HCT116 (cell line): ENCODE measurements at regions not wholly inside any gene's neighbourhood (a gene's known extent, or its start where the extent isn't known, plus 50 kb on each side); places are given as distances from the start of the nearest gene placed in this dataset.

Source experiments
- EZH2 ChIP-seq: fragments of 200-600 bp; sonication (generic); IDR thresholded peaks from 2 replicates; pipeline ENCODE4 v1.6.1; 2017; ENCODE audit warnings: antibody characterized with exemption, mixed run types
- POLR2A ChIP-seq: IDR thresholded peaks from 2 replicates; pipeline ENCODE4 v1.7.0; 2011; ENCODE audit warnings: borderline replicate concordance; ENCODE audit not compliant: insufficient read depth, insufficient read length; ENCODE audit errors: extremely low read depth
- POLR2AphosphoS5 ChIP-seq: IDR thresholded peaks from 2 replicates; pipeline ENCODE4 v1.6.1; 2011; ENCODE audit warnings: mild to moderate bottlenecking, low read depth, low read length, moderate library complexity
- RAD21 ChIP-seq: IDR thresholded peaks from 2 replicates; pipeline ENCODE4 v1.6.1; 2012; ENCODE audit warnings: low read depth, mild to moderate bottlenecking
- TCF7L2 ChIP-seq: IDR thresholded peaks from 2 replicates; pipeline ENCODE4 v1.7.0; 2011; ENCODE audit warnings: borderline replicate concordance, inconsistent platforms; ENCODE audit not compliant: insufficient read depth, insufficient read length; ENCODE audit errors: extremely low read depth
- TF ChIP-seq, protein P1 (sequence below), 3 experiments: fragments of 200-600 bp in 1 of 3; sonication (generic) in 1 of 3; IDR thresholded peaks in 2 of 3; conservative IDR thresholded peaks in 1 of 3; 2 replicates each; pipeline ENCODE4 v1.5.1; 2012 to 2017; ENCODE audit warnings: low read depth in 2 of 3, low read length in 2 of 3, antibody characterized with exemption in 1 of 3, borderline replicate concordance in 1 of 3, control low read depth in 1 of 3, mild to moderate bottlenecking in 1 of 3, mixed read lengths in 1 of 3, mixed run types in 1 of 3, moderate library complexity in 1 of 3; ENCODE audit not compliant: insufficient read depth in 1 of 3
- TF ChIP-seq, protein P2 (sequence below): IDR thresholded peaks from 2 replicates; pipeline ENCODE4 v1.6.1; 2012

DNA sequence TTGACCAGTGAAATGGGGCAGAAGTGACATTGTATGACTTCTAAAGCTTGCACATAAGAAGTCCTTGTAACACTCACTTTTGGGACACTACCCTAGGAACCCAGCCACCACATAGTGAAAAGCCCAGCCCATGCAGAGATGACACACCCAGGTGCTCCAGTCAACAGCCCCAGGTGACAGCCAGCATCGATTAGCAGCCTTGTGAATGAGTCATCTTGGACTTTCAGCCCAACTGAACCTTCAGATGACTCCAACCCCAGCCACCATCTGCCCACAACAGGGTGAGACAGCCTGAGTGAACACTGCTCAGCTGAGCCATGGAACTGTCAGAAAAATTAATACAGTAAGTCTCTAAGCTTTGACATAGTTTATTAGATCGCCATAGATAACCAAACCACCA is 458.6 kb downstream of the ZSWIM6 start:
- TF ChIP-seq, protein P1, sequence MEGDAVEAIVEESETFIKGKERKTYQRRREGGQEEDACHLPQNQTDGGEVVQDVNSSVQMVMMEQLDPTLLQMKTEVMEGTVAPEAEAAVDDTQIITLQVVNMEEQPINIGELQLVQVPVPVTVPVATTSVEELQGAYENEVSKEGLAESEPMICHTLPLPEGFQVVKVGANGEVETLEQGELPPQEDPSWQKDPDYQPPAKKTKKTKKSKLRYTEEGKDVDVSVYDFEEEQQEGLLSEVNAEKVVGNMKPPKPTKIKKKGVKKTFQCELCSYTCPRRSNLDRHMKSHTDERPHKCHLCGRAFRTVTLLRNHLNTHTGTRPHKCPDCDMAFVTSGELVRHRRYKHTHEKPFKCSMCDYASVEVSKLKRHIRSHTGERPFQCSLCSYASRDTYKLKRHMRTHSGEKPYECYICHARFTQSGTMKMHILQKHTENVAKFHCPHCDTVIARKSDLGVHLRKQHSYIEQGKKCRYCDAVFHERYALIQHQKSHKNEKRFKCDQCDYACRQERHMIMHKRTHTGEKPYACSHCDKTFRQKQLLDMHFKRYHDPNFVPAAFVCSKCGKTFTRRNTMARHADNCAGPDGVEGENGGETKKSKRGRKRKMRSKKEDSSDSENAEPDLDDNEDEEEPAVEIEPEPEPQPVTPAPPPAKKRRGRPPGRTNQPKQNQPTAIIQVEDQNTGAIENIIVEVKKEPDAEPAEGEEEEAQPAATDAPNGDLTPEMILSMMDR (IDR thresholded peaks at IDR 0.05 in 2 of 3, conservative IDR thresholded peaks at IDR 0.05 in 1 of 3; ENCODE audit: borderline replicate concordance in 1 of 3, insufficient read depth in 1 of 3, low read depth in 2 of 3, low read length in 2 of 3), result no peak
- TF ChIP-seq RAD21, result no peak
- TF ChIP-seq TCF7L2, result no peak
- TF ChIP-seq POLR2AphosphoS5, result no peak
- TF ChIP-seq, protein P2, sequence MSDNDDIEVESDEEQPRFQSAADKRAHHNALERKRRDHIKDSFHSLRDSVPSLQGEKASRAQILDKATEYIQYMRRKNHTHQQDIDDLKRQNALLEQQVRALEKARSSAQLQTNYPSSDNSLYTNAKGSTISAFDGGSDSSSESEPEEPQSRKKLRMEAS, result no peak
- no peak for TF ChIP-seq EZH2
- no peak for TF ChIP-seq POLR2A
